Dendritic cell treated with granulocyte-macrophage colony-stimulating factor and Interleukin-4, amounts not matched to agents 40 ng/mL and 50 ng/mL, for 4 days (primary cell): ENCODE measurements at regions not wholly inside any gene's neighbourhood (a gene's known extent, or its start where the extent isn't known, plus 50 kb on each side); places are given as distances from the start of the nearest gene placed in this dataset.

Experiments
- H3K27ac Mint-ChIP-seq: one replicate; pipeline ENCODE4 v1.8.0; 2022; ENCODE audit warnings: mild to moderate bottlenecking, mixed read lengths
- H3K27me3 Mint-ChIP-seq: one replicate; pipeline ENCODE4 v1.8.0; 2022; ENCODE audit warnings: mild to moderate bottlenecking, mixed read lengths
- H3K36me3 Mint-ChIP-seq: one replicate; pipeline ENCODE4 v1.8.0; 2022; ENCODE audit warnings: low read depth, mixed read lengths
- H3K4me1 Mint-ChIP-seq: one replicate; pipeline ENCODE4 v1.8.0; 2022; ENCODE audit warnings: low read depth, mixed read lengths
- H3K4me3 Mint-ChIP-seq: one replicate; pipeline ENCODE4 v1.8.0; 2022; ENCODE audit warnings: mild to moderate bottlenecking, moderate library complexity, mixed read lengths
- H3K9me3 Mint-ChIP-seq: one replicate; pipeline ENCODE4 v1.8.0; 2022; ENCODE audit warnings: mixed read lengths
- intact Hi-C: fragments of 100-400 bp; cut with micrococcal nuclease; formaldehyde crosslinking; loops from one replicate; pipeline ENCODE4 v1.15.0; 2022

DNA sequence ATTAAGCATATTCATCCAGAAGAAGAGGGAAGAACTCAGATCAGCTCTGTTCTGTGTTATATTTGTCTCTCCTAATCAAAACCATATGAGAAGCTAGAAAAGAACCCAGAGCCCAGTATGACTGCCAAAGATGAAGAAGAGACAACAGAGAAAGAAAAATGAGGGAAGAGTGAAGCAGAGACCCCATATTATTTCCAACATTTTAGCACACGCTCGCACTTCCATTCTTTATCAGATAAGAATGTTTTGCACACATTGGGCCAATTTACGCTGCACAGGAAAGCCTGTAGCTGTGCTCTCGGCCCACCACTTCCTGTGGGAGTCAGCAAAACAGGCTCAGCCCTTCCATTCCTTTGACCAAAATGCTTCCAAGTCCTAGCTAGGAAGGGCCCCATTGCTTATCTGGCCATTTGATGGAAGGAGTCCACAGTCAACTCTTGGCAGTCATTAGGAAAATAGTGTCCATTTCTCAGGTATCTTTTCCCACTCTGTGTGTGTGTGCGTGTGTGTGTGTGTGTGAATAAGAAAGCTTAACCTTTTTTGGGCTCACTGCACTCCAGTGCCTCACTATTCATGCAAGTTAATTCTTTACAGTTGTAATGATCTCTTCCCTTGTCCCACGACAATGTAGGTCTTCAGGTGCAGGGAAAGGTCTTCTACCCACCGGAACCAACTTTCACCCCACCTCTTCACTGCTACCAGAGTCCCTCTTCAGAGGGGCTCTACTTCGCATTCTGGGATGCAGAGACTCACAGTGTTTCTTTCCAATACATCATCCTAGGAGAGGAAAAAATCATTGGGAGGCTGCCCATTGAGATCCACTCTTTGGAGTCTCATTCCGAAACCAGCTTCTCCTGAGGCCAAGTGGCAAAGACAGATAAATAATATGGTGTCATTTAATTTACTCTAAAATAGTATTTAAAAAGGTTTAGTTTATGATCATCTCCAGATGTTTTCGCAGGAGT is 237.5 kb downstream of the COG6 start:
- Mint-ChIP-seq H3K27ac (no peak overlapping the region), H3K27me3 (peaks cover 3% of the 10 kb centered on the region), H3K4me3 (no peak overlapping the region), H3K4me1 (no peaks in the 10 kb centered on the region), H3K9me3 (no peaks in the 10 kb centered on the region), H3K36me3 (no peaks in the 10 kb centered on the region)
- intact Hi-C loops, result no loop called here

DNA sequence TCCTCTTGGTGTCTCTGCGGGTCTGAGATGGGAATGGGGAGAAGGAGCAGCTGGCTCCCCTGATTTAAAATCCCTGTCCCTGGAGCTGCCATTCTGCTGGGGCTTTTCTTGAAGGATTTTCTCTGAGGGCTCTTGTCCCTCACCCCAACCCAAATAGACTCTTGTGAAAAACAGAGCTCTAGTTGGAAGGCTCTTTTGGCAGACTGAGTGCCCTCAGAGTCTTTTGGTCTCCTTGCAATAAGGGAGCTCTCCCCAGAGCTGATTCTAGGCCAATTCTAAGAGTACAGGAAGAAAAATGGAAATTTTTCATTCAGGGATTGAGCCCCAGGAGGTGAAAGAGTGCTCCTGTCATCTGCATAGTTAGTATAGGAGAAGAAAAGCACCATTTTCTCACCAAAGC is 238.3 kb downstream of the COG6 start:
- Mint-ChIP-seq H3K27ac (no peak overlapping the region), H3K4me3 (no peak overlapping the region), H3K9me3 (no peaks in the 10 kb centered on the region), H3K4me1 (no peaks in the 10 kb centered on the region), H3K27me3 (peaks cover 3% of the 10 kb centered on the region), H3K36me3 (no peaks in the 10 kb centered on the region)
- intact Hi-C loops, result no loop called here

DNA sequence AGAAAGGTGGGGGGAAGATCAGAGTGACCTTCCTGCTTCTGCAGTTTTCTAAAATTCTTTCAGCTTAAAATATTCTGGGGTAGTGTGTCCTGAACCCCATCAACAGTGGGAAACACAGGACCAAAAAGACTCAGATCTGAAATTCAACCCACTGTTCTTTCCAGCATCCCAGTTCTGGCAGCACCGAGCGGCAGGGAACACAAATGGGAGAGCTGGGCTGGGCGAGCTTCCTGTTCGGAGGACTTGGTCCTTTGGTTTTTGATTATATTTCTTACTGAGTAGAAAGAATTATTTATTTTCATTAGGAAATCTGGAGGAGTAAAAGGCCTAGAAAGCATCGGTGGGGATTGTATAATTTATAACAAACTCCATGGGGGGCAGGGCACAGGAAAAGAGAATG is 239.1 kb downstream of the COG6 start:
- Mint-ChIP-seq H3K9me3 (no peaks in the 10 kb centered on the region), H3K36me3 (no peaks in the 10 kb centered on the region), H3K4me1 (no peaks in the 10 kb centered on the region), H3K27ac (no peak overlapping the region), H3K27me3 (peaks cover 3% of the 10 kb centered on the region), H3K4me3 (no peak overlapping the region)
- intact Hi-C loops, result no loop called here

DNA sequence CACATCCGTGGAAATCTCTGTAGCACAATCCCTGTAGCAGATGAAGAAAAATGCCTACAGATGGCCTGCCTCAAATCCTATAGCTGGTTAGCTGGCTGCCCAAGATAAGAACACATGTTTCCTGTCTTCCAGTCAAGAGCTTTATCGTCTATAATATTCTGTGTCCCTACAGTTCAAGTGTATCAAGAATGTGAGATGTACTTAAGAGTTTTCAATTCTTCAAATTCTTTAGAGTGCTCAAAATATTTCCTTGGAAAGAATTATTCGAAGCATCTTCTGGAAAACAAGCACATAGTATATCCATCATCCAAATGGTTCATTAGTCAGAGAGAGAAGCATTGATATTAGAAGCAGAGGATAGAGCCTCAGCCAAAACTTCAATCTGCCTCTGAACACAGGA is 239.8 kb downstream of the COG6 start:
- Mint-ChIP-seq H3K27ac (no peak overlapping the region), H3K4me3 (no peak overlapping the region), H3K27me3 (peaks cover 3% of the 10 kb centered on the region), H3K9me3 (no peaks in the 10 kb centered on the region), H3K4me1 (no peaks in the 10 kb centered on the region), H3K36me3 (no peaks in the 10 kb centered on the region)
- intact Hi-C loops, result no loop called here

DNA sequence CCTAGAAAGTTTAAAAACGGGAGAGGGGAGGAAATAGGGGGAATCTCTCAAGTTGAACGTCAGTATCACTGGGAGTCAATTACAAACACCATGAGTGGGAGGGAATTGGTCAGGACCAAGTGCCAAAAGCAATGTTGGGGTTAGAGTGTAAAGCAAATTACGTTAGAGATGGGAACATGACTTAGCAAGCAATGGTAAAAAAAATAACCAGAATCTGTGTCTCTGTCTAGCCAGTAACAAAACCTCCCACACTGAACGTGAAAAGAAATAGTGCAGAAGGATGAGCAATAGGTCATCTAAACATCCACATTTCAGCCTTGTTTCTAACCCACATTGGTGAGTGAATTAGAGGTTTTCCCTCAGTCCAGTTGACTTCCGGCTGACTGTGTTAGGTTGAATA is 242.2 kb downstream of the COG6 start:
- Mint-ChIP-seq H3K4me1 (no peaks in the 10 kb centered on the region), H3K27me3 (peaks cover 3% of the 10 kb centered on the region), H3K36me3 (no peaks in the 10 kb centered on the region), H3K4me3 (no peak overlapping the region), H3K9me3 (no peaks in the 10 kb centered on the region), H3K27ac (no peak overlapping the region)
- intact Hi-C loops, result no loop called here

DNA sequence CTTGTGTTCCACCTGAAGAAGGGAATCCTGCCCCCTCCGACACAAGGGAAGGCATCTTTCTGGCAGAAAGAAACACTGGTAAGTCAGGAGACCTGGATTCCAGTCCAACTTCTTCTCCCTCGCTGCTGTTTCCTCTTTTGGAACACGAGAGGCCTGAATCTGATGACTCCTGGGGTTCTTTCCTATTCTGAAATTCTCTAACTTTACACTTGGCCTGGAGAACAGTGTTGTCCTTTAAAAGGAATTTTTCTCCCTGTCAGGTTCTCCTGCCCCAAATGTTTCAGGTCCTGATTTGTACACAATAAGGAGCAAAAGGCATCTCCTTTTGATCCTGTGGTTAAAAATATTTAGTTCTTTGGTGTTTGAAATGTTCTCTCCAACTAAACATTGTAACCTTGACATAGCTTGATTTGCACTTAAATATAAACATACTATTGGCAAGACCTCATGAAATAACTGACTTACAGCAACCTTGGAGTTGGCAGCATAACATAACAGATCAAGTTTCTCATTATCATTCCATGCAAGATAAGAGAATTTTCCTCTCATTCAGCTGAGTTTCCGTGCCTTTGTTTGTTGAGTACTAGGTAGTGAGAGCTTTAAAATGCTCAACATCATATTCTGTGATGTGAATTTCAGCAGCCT is 244.8 kb downstream of the COG6 start:
- no peaks in the 10 kb centered on the region for H3K27me3 Mint-ChIP-seq
- no peaks in the 10 kb centered on the region for H3K36me3 Mint-ChIP-seq
- no peaks in the 10 kb centered on the region for H3K4me1 Mint-ChIP-seq
- H3K4me3 Mint-ChIP-seq, result no peak overlapping the region
- intact Hi-C loops, result no loop called here
- no peak overlapping the region for H3K27ac Mint-ChIP-seq
- peaks cover 3% of the 10 kb centered on the region for H3K9me3 Mint-ChIP-seq

DNA sequence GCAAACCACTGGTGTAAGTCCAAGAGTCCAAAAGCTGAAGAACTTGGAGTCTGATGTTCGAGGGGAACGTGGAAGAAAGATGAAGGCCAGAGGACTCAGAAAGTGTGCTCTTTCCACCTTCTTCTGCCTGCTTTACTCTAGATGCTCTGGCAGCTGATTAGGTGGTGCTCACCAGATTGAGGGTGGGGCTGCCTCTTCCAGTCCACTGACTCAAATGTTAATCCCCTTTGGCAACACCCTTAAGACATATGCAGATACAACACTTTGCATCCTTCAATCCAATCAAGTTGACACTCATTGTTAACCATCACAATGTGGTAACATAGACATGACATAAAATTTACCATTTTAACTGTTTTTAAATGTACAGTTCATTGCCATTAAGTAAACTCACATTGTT is 249.5 kb downstream of the COG6 start:
- Mint-ChIP-seq H3K27me3 (no peaks in the 10 kb centered on the region), H3K27ac (no peak overlapping the region), H3K4me3 (no peak overlapping the region), H3K9me3 (peaks cover 10% of the 10 kb centered on the region), H3K36me3 (no peaks in the 10 kb centered on the region), H3K4me1 (no peaks in the 10 kb centered on the region)
- intact Hi-C loops, result no loop called here

DNA sequence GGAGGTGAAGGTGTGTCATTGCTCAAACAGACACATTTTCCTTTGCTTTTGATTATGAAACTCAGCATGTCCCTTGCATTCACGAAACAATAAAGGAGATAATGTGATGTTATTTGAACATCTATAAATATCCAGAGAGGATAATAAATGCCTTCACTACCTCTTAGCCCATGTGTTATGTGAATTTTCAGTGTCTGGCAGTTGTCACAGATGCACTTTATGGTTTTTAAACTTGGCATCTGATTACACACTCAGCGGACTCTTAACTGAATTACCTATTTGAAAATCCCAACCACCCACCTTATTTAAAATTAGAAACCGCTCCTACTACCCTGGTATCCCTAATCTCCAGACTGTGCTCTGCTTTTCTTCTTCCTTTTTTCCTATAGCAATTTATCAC is 254.2 kb downstream of the COG6 start:
- no peak overlapping the region for H3K4me3 Mint-ChIP-seq
- H3K9me3 Mint-ChIP-seq, result peaks cover 10% of the 10 kb centered on the region
- H3K36me3 Mint-ChIP-seq, result no peaks in the 10 kb centered on the region
- no peaks in the 10 kb centered on the region for H3K27me3 Mint-ChIP-seq
- H3K27ac Mint-ChIP-seq, result no peak overlapping the region
- H3K4me1 Mint-ChIP-seq, result no peaks in the 10 kb centered on the region
- intact Hi-C loops, result no loop called here

DNA sequence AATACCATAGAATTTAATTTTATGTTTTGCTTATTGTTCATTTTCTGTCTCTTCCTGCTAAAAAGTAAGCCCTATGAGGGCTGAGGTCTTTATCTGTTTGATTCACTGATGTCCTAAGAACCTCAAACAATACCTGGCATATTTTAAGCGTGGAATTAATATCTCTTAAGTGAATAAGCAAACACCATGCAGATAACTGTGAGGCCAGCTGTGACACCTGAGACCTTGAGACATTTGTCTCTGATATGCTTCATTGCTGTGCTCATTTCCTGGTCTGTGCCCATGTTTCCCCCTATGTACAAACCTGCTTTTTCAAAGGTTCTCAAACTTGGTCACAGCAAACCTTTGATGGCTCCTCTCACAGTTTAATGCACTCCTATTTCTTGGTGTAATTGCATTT is 254.6 kb downstream of the COG6 start:
- no peak overlapping the region for H3K4me3 Mint-ChIP-seq
- H3K27me3 Mint-ChIP-seq, result no peaks in the 10 kb centered on the region
- H3K27ac Mint-ChIP-seq, result no peak overlapping the region
- no peaks in the 10 kb centered on the region for H3K4me1 Mint-ChIP-seq
- no peaks in the 10 kb centered on the region for H3K36me3 Mint-ChIP-seq
- intact Hi-C loops, result no loop called here
- H3K9me3 Mint-ChIP-seq, result peaks cover 9% of the 10 kb centered on the region

DNA sequence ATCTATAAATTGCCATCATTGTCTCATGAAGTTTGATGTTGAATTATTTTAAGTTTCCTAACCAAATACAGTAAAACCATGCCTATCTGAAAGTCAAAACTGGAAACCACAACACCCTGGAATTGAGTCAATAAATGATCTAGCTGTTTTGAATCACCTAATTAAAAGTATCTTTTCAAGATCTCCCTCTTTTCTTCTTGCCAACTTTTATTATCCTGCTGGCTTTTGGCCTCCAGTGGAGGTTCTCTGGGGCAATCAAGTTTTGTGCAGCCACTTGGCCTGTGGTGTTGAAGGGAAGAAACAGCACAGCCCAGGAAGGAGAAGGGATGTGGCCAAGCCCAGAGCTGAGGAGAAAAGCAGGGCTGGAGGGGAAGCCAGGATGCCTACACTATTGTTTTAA is 255.4 kb downstream of the COG6 start:
- Mint-ChIP-seq H3K9me3 (peaks cover under 1% of the 10 kb centered on the region), H3K27ac (no peak overlapping the region), H3K4me1 (no peaks in the 10 kb centered on the region), H3K36me3 (no peaks in the 10 kb centered on the region), H3K4me3 (no peak overlapping the region), H3K27me3 (no peaks in the 10 kb centered on the region)
- intact Hi-C loops, result no loop called here

DNA sequence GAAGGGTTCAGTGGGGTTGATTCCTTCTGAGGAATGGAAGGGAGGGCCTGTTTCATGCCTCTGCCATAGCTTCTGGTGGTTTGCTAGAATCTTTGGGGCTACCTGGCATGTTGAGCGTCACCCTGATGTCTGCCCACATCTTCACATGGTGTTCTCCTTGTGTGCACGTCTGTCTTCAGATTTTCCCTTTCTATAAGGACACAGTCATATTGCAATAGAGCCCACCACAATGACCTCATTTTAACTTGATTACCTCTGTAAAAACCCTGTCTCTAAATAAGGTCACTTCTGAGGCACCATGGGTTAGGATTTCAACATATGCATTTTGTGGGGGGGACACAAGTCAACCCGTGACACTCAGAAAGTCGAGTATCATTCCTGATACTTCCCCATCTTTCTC is 257.9 kb downstream of the COG6 start:
- no peak overlapping the region for H3K4me3 Mint-ChIP-seq
- H3K27ac Mint-ChIP-seq, result no peak overlapping the region
- intact Hi-C loops, result no loop called here
- no peaks in the 10 kb centered on the region for H3K36me3 Mint-ChIP-seq
- H3K9me3 Mint-ChIP-seq, result no peaks in the 10 kb centered on the region
- no peaks in the 10 kb centered on the region for H3K27me3 Mint-ChIP-seq
- H3K4me1 Mint-ChIP-seq, result no peaks in the 10 kb centered on the region

DNA sequence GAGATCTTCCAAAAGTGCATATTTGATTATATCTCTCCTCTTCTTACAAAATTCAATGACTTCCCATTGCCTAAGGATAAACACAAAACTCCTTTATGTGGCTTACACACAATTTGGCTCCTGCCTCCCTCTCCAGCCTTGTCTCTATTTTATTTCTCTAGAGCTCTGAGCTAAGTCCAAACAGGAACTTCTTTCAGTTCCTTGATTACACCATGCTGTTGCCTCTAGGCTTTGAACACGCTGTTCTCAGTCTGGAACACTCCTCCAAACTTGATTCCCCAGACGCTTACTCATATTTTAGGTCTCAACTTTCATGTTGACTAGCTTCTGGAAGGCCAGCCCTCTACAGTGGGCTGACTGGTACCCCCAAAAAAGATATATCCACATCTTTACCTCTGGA is 258.5 kb downstream of the COG6 start:
- intact Hi-C loops, result no loop called here
- Mint-ChIP-seq H3K9me3 (no peaks in the 10 kb centered on the region), H3K4me3 (no peak overlapping the region), H3K36me3 (no peaks in the 10 kb centered on the region), H3K4me1 (no peaks in the 10 kb centered on the region), H3K27ac (no peak overlapping the region), H3K27me3 (no peaks in the 10 kb centered on the region)

DNA sequence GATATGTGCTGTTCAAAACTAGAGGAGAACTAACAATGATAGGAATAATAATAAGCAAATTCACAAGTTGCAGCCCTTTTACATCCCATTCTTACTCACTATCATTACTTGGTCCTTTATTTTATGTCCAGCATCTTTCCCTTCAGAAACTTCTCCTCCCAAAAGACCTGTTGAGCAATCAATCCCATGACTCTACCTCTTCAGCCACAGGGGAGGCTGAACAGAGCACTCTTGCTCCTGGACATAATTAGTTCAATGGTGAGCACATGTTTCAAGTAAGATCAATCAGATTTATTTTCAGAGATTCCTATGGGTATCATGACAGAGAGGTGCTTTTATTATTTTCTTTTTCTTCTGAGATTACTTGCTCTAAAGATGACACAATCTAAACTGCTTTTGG is 260.0 kb downstream of the COG6 start:
- Mint-ChIP-seq H3K27ac (no peak overlapping the region), H3K27me3 (no peaks in the 10 kb centered on the region), H3K9me3 (no peaks in the 10 kb centered on the region), H3K4me1 (no peaks in the 10 kb centered on the region), H3K4me3 (no peak overlapping the region), H3K36me3 (no peaks in the 10 kb centered on the region)
- intact Hi-C loops, result no loop called here

DNA sequence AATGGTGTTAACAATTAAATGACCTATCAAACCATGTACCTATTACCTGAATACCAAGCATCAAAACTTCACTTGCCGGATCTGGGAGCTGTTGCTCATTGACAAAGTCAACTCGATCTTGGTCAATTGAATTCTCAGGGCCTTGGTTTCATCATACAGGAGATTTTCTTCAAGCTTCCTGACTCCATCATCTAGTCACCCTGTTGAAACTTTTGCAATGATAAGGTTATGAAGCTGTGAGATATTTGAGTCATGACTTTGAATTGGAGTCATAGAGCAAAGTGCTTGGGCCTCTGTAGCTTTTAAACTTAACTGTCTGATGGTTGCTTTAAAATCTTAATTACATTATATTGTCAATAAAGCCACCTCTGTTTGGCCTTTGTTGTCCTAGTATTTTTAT is 260.9 kb downstream of the COG6 start:
- Mint-ChIP-seq H3K4me3 (no peak overlapping the region), H3K27me3 (no peaks in the 10 kb centered on the region), H3K27ac (no peak overlapping the region), H3K4me1 (no peaks in the 10 kb centered on the region), H3K9me3 (no peaks in the 10 kb centered on the region), H3K36me3 (no peaks in the 10 kb centered on the region)
- intact Hi-C loops, result no loop called here
